GM10248 (cell line): ENCODE measurements at regions not wholly inside any gene's neighbourhood (a gene's known extent, or its start where the extent isn't known, plus 50 kb on each side); places are given as distances from the start of the nearest gene placed in this dataset.

Experiments used
- CTCF ChIA-PET: fragments of 300-600 bp; sonication (Branson Sonifier 250); formaldehyde crosslinking; extraction: SDS; loops from one replicate; lab custom pipeline; 2021; ENCODE audit warnings: antibody characterized with exemption; lab: Yijun Ruan, JAX
- POLR2A ChIA-PET: fragments of 350-650 bp; sonication (Branson Sonifier 250); formaldehyde crosslinking; extraction: SDS; loops from one replicate; lab custom pipeline; 2020; ENCODE audit warnings: antibody characterized with exemption; lab: Yijun Ruan, JAX
- DNase-seq: peaks from one replicate; pipeline ENCODE4 v3.0.0; 2012; ENCODE audit errors: extremely low spot score
- TF ChIP-seq, protein P1 (sequence below): IDR thresholded peaks from 2 replicates; pipeline ENCODE4 v1.5.1; 2012; ENCODE audit warnings: mild to moderate bottlenecking, low read depth; ENCODE audit errors: extremely low read depth, missing control alignments, control extremely low read depth

DNA sequence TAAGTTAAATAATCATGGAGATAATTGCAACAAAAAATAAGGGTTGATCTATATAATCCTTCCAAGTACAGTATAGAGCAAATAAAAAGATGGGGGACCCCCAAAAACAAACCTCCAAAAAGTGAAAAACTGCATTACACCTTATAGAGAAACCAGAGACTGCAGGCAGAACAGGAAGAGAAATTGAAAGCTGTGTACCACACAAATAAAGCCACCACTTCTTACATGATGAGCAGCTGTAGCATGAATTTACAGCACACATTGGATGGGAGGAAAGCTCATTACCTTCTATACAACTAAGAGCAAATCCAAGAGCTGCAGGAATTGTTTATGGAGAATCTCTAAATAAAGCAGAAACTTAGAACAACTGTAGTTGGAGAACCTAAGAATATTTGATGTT is 152.4 kb upstream of the PDE5A start:
- no peak for DNase-seq
- ChIA-PET POLR2A (no interaction called here), CTCF (interaction anchor here (1.4 to 1.5 kb wide), 3 partner anchors 10 to 153 kb away, joined by 3 to 6 read pairs (median 4); partner anchors contain the start of gene PDE5A)

DNA sequence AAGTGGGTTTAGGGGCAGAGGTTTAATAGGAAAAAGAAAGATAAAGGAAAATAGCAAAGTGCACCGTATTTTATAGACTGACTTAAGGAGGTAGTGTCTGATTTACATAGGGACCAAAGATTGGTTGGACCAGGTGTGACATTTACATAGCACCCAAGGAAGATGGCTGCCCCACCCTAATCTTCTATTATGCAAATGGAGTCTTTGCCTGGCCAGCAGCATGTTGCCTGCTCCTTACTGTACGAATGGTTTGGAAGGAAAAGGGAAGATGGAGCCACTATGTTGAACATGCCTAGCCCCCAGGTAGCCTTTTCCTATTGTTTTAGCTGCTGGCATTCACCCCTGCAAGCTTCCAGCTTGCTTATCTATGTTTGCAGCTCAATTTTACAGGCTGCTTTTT is 146.2 kb upstream of the PDE5A start:
- no peak for DNase-seq
- TF ChIP-seq, protein P1, sequence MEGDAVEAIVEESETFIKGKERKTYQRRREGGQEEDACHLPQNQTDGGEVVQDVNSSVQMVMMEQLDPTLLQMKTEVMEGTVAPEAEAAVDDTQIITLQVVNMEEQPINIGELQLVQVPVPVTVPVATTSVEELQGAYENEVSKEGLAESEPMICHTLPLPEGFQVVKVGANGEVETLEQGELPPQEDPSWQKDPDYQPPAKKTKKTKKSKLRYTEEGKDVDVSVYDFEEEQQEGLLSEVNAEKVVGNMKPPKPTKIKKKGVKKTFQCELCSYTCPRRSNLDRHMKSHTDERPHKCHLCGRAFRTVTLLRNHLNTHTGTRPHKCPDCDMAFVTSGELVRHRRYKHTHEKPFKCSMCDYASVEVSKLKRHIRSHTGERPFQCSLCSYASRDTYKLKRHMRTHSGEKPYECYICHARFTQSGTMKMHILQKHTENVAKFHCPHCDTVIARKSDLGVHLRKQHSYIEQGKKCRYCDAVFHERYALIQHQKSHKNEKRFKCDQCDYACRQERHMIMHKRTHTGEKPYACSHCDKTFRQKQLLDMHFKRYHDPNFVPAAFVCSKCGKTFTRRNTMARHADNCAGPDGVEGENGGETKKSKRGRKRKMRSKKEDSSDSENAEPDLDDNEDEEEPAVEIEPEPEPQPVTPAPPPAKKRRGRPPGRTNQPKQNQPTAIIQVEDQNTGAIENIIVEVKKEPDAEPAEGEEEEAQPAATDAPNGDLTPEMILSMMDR: no peak
- POLR2A ChIA-PET: no interaction called here
- CTCF ChIA-PET: interaction anchor here (1.7 kb wide), 1 partner anchor 15 kb away, joined by 4 read pairs; no protein-coding TSS in a partner anchor

More for the DNA sequence above, 152.4 kb upstream of the PDE5A start:
- TF ChIP-seq, protein P1: no peak

DNA sequence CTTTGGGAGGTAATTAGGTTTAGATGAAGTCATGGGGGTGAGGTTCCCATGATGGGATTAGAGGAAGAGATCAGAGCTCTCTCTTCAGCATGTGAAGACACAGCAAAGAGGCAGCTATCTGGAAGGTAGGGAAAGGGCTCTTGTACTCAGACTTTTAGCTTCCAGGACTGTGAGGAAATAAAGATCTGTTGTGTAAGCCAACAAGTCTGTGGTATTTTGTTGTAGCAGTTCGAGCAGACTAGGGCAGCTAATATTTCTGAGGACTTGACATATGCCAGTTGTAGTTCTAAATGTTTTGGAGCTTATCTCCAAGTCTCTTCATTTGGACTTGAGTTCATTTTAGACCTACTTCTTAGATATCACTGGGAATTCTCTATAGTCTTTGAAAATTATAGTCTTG is 137.3 kb upstream of the PDE5A start:
- POLR2A ChIA-PET: no interaction called here
- CTCF ChIA-PET: interaction anchor here (1.5 kb wide), 1 partner anchor 15 kb away, joined by 3 read pairs; no protein-coding TSS in a partner anchor
- no peak for DNase-seq
- TF ChIP-seq, protein P1: no peak

DNA sequence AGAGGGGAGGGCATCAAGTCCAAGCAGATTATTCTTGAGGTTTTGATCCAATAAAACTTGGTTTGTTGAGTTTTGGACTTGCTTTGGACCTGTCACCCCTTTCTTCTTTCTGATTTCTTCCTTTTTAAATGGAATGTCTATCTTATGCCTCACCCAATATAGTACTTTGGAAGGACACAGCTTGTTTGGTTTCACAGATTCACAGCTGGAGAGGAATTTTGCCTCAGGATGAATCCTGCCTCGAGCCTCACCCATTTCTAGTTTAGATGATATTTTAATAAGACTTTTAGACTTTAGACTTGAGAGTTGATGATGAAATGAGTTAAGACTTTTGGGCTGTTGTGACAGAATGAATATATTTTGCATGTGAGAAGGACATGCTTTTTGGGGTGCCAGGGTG is 136.9 kb upstream of the PDE5A start:
- no peak for DNase-seq
- TF ChIP-seq, protein P1: no peak
- CTCF ChIA-PET: interaction anchor here (1.5 kb wide), 1 partner anchor 15 kb away, joined by 3 read pairs; no protein-coding TSS in a partner anchor
- POLR2A ChIA-PET: no interaction called here

DNA sequence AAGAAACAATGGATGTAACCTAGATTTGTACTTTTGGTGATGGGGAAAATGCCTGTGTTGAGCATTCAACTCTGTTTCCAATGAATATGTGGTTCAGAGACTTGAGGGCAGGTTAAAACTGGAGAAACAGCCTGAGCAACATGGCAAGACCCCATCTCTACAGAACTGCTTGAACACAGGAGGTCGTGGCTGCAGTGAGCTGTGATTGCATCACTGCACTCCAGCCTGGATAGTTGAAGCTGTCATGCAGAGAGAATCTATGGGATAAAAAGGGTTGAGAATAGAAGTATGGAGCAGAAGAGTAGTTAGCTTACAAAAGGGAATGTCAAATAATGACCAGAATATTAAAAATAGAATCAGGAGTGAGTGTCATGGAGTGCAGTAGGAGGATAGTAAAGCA is 134.8 kb upstream of the PDE5A start:
- ChIA-PET CTCF (interaction anchor here (0.9 to 1.7 kb wide), 3 partner anchors 8 to 158 kb away, joined by 3 to 4 read pairs (median 3); no protein-coding TSS in a partner anchor), POLR2A (no interaction called here)
- TF ChIP-seq, protein P1: no peak
- no peak for DNase-seq

DNA sequence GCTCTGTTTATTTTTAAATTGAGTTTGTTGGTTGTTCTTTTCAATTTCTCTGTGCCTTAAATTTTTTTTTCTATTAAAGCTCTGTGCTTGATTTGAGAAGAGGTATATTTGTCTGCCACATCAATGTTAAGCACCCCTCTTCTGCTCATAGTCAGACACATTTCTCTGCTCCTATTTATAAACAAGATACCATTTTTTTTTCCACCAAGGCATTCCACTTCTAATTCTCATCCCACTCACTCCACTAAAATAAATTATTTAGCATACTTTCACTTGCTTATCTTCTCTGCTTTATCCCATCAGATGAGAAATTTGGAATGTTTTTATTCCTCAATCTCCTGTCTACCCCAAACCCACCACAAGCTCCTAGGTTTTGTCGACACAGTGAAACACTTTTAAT is 127.0 kb upstream of the PDE5A start:
- TF ChIP-seq, protein P1: no peak
- no peak for DNase-seq
- CTCF ChIA-PET: interaction anchor here (1.3 kb wide), 1 partner anchor 8 kb away, joined by 3 read pairs; no protein-coding TSS in a partner anchor
- POLR2A ChIA-PET: no interaction called here

DNA sequence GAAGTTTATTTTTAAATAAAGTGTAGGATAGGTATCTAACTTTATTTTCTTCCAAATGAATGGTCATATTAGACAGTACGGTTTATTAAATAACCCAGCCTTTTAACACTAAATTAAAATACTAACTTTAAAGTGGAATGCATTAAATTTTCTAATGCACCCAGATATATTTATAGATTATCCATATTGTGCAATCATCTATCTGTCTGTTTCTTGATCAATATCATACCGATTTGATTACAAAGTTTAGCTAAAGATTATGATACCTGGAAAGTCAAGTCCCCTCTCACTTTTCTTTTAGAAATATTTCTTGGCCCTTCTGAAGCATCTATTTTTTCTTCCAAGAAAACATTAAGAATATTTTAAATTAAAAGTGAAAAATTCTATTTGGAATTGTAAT is 124.3 kb upstream of the PDE5A start:
- ChIA-PET CTCF (no interaction called here), POLR2A (no interaction called here)

More for the DNA sequence above, 124.3 kb upstream of the PDE5A start:
- TF ChIP-seq, protein P1: no peak
- DNase-seq: no peak
